DOHH2 (cell line): ENCODE measurements at regions not wholly inside any gene's neighbourhood (a gene's known extent, or its start where the extent isn't known, plus 50 kb on each side); places are given as distances from the start of the nearest gene placed in this dataset.

Source experiments
- EZH2phosphoT487 ChIP-seq: fragments of 200-600 bp; sonication (generic); IDR thresholded peaks from 2 replicates; pipeline ENCODE4 v1.6.1; 2017; ENCODE audit warnings: borderline replicate concordance, mild to moderate bottlenecking, antibody characterized with exemption, low read length, moderate library complexity, mixed read lengths
- TF ChIP-seq, protein P1 (sequence below): fragments of 200-600 bp; sonication (generic); IDR thresholded peaks from one replicate; pipeline ENCODE4 v1.5.1; 2014; ENCODE audit warnings: antibody characterized with exemption, mild to moderate bottlenecking, low read depth, low read length; ENCODE audit not compliant: poor library complexity, severe bottlenecking

DNA sequence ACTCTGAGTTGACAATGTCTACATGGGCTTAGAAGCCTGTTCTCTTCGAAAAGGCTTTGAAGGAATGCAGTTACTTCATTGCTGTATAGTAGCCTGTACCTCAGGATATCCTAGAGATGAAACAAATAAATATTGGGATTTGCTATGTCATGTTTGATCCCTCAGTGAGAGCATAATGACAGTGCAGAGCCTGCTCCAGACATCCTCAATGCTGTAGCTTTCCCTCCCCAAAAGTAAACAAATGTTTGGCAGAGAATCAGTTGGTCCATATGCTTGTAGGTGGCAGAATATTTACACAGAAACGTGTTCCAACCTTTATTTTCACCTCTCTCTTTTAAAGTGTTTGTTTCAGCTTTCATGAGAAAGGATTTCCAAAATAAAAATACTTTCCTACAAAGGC, 515.3 kb upstream of the SGCG start:
- TF ChIP-seq, protein P1, sequence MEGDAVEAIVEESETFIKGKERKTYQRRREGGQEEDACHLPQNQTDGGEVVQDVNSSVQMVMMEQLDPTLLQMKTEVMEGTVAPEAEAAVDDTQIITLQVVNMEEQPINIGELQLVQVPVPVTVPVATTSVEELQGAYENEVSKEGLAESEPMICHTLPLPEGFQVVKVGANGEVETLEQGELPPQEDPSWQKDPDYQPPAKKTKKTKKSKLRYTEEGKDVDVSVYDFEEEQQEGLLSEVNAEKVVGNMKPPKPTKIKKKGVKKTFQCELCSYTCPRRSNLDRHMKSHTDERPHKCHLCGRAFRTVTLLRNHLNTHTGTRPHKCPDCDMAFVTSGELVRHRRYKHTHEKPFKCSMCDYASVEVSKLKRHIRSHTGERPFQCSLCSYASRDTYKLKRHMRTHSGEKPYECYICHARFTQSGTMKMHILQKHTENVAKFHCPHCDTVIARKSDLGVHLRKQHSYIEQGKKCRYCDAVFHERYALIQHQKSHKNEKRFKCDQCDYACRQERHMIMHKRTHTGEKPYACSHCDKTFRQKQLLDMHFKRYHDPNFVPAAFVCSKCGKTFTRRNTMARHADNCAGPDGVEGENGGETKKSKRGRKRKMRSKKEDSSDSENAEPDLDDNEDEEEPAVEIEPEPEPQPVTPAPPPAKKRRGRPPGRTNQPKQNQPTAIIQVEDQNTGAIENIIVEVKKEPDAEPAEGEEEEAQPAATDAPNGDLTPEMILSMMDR: no peak
- no peak for TF ChIP-seq EZH2phosphoT487
